Kidney (tissue), 13 donors: ENCODE measurements at regions not wholly inside any gene's neighbourhood (a gene's known extent, or its start where the extent isn't known, plus 50 kb on each side); places are given as distances from the start of the nearest gene placed in this dataset.
A peak's percentile ranks its signal among the peaks of the same experiment; 100 is the strongest.

Experiments used
- DNase-seq, 5 donors: peaks; one replicate each; pipeline ENCODE4 v3.0.0-alpha.2; 2013 to 2020
- FAIRE-seq: peaks from 2 replicates; lab custom pipeline; 2012; peaks lifted over from hg19 to GRCh38; lab: Jason Lieb, UNC
- H3K27ac ChIP-seq, 2 donors: one replicate each; pipeline ENCODE4 v1.7.0; 2013; ENCODE audit warnings: low read depth in 2 of 2, low read length in 2 of 2, inconsistent platforms in 1 of 2
- H3K27me3 ChIP-seq: one replicate; pipeline ENCODE4 v1.7.1; 2013; ENCODE audit warnings: low read length, inconsistent platforms; ENCODE audit not compliant: control insufficient read depth, insufficient read depth
- H3K36me3 ChIP-seq, 3 donors: one replicate each; pipeline versions ENCODE4 v1.7.0 to v1.7.1; 2013; ENCODE audit warnings: low read length in 3 of 3, control low read depth in 1 of 3, inconsistent platforms in 1 of 3; ENCODE audit not compliant: insufficient read depth in 3 of 3, control insufficient read depth in 2 of 3
- H3K4me1 ChIP-seq, 3 donors: one replicate each; pipeline versions ENCODE4 v1.7.0 to v1.7.1; 2013; ENCODE audit warnings: low read length in 3 of 3, inconsistent platforms in 1 of 3, low read depth in 1 of 3; ENCODE audit not compliant: control insufficient read depth in 2 of 3, insufficient read depth in 2 of 3
- H3K4me3 ChIP-seq, 3 donors: one replicate each; pipeline versions ENCODE4 v1.7.0 to v1.8.1; 2013; ENCODE audit warnings: low read length in 3 of 3, control low read depth in 1 of 3, inconsistent platforms in 1 of 3
- H3K9ac ChIP-seq, 3 donors: one replicate each; pipeline versions ENCODE4 v1.7.0 to v1.7.1; 2013; ENCODE audit warnings: low read length in 3 of 3, control low read depth in 1 of 3, inconsistent platforms in 1 of 3
- H3K9me3 ChIP-seq, 3 donors: one replicate each; pipeline versions ENCODE4 v1.7.0 to v1.7.1; 2013; ENCODE audit warnings: low read length in 3 of 3, control low read depth in 1 of 3, inconsistent platforms in 1 of 3; ENCODE audit not compliant: control insufficient read depth in 2 of 3, insufficient read depth in 1 of 3
- intact Hi-C: fragments of 100-400 bp; cut with DNase I; formaldehyde crosslinking; loops from one replicate; pipeline ENCODE4 v1.11.1; 2022
- TF ChIP-seq, protein P1 (sequence below): IDR thresholded peaks from 3 replicates; pipeline ENCODE4 v1.5.1; 2012; ENCODE audit warnings: mild to moderate bottlenecking, moderate library complexity, borderline replicate concordance; ENCODE audit not compliant: insufficient read depth; ENCODE audit errors: extremely low read depth
- donor health status: control.
- donor health status: control.
- donor health status: control.
- donor health status: control.
- donor health status: control.
- donor health status: DM: yes; HTN: yes; CAD: no.
- donor health status: Normal renal cell carcinoma (clear cell type).

DNA sequence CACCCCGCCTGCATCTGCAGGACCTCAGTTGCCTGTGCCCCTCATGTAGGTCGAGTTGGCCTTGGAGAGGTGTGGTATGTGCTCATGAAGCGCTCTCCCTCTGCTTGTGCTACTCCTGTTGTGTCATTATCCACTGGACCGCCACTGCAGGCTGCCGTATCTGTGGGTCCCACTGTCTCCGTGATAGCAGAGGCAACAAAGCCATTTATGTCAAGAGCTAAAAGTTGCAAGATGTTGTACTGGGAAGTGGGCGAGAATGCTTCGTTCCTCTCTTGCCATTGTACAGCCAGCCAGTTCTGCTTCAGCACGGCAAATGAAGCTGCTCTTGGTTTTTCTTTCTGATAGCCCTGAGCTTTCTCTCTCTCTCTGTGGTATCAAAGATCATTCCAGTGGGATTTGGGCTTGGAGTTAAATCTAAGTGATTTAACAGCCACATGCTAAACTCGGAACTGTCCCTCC is 89.0 kb downstream of the TMEM212 start:
- intact Hi-C loops = no loop called here
- Histone ChIP-seq H3K27me3 (no peaks in the 10 kb centered on the region), H3K36me3 (no peaks in the 10 kb centered on the region), H3K9ac (no peak overlapping the region), H3K4me3 (no peak overlapping the region), H3K4me1 (no peaks in the 10 kb centered on the region), H3K27ac (no peak overlapping the region), H3K9me3 (no peaks in the 10 kb centered on the region)
- peak in 1 of 5 donors; percentile 26 for DNase-seq
- FAIRE-seq = no peak
- TF ChIP-seq, protein P1, sequence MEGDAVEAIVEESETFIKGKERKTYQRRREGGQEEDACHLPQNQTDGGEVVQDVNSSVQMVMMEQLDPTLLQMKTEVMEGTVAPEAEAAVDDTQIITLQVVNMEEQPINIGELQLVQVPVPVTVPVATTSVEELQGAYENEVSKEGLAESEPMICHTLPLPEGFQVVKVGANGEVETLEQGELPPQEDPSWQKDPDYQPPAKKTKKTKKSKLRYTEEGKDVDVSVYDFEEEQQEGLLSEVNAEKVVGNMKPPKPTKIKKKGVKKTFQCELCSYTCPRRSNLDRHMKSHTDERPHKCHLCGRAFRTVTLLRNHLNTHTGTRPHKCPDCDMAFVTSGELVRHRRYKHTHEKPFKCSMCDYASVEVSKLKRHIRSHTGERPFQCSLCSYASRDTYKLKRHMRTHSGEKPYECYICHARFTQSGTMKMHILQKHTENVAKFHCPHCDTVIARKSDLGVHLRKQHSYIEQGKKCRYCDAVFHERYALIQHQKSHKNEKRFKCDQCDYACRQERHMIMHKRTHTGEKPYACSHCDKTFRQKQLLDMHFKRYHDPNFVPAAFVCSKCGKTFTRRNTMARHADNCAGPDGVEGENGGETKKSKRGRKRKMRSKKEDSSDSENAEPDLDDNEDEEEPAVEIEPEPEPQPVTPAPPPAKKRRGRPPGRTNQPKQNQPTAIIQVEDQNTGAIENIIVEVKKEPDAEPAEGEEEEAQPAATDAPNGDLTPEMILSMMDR = no peak

DNA sequence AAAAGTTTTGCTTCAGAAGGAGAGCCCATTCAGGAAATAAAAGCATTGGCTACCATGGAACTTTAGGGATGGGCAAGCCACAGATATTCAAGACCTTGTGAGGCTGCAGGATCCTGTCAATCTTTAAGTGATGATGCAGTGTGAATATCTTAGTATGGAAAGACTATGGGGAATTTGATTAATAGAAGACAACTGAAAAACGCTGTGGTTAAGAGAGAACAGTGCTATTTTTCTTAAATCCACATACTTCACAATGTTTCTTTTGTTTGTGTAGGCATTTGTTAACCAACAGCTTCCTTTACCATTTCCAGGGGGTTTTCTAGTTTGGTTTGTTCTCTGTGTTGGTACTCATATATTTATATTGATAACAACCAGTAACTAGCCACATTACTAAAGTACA is 90.3 kb downstream of the TMEM212 start:
- Histone ChIP-seq H3K9me3 (no peaks in the 10 kb centered on the region), H3K27ac (no peak overlapping the region), H3K4me3 (no peak overlapping the region), H3K4me1 (no peaks in the 10 kb centered on the region), H3K9ac (no peak overlapping the region), H3K36me3 (no peaks in the 10 kb centered on the region), H3K27me3 (no peaks in the 10 kb centered on the region)
- TF ChIP-seq, protein P1 = no peak
- no peak for FAIRE-seq
- intact Hi-C loops = no loop called here
- no peak for DNase-seq

DNA sequence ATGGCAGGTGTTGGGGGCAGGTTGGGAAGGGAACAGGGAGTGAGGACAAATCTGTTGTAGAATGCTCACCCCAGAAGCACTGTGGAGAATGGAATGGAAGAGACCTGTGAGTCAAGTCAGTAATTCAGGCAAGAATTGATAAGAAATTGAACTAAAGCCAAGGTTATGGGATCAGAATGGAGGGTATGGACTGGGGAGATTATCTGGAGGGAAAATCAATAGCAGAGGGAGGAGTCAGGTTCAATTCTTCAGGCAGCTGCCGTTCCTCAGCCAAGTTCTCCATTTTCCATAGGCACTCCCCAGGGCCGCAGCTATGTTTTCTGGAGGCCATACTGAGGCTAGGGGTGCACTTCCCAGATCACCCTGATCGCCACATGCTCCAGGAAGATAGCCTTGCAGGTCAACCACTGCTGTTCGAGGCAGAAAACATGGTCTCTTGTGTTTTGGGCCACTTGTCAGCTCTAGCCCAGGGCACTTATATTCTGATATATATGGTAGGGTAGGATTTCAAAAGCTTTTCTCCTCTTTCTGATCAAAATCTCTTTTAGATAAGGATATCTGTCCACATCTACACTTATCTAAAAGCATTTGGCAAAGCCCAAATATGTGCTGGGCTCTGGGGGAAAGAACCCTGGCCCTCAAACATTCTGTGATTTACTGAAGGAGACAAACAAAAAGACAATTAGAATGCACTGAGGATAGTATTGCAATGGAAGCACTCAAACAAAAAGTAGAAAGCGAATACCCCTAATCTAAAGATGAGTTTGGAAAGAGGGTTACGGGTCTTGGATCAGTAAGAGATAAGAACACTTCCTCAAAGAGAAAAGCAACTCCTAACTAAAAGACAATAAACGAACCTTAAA is 92.3 kb downstream of the TMEM212 start:
- intact Hi-C loops = no loop called here
- Histone ChIP-seq H3K4me1 (no peaks in the 10 kb centered on the region), H3K27ac (no peak overlapping the region), H3K4me3 (no peak overlapping the region), H3K9ac (no peak overlapping the region), H3K27me3 (no peaks in the 10 kb centered on the region), H3K9me3 (no peaks in the 10 kb centered on the region), H3K36me3 (no peaks in the 10 kb centered on the region)
- TF ChIP-seq, protein P1 = no peak
- DNase-seq = no peak
- no peak for FAIRE-seq
